Thyroid gland (tissue), 4 donors: ENCODE measurements at regions not wholly inside any gene's neighbourhood (a gene's known extent, or its start where the extent isn't known, plus 50 kb on each side); places are given as distances from the start of the nearest gene placed in this dataset.

ENCODE experiments used
- CTCF ChIP-seq, 6 experiments: fragments of 200-600 bp in 3 of 6; fragments of 450-650 bp in 3 of 6; sonication (generic) in 3 of 6; IDR thresholded peaks; one replicate each; pipeline ENCODE4 v1.5.1; 2016 to 2019; ENCODE audit warnings: antibody characterized with exemption in 6 of 6, mild to moderate bottlenecking in 2 of 6, inconsistent platforms in 1 of 6, moderate library complexity in 1 of 6
- POLR2A ChIP-seq, 2 donors: fragments of 450-650 bp; IDR thresholded peaks; one replicate each; pipeline ENCODE4 v1.6.1; 2017; ENCODE audit warnings: antibody characterized with exemption in 2 of 2, mild to moderate bottlenecking in 2 of 2, moderate library complexity in 1 of 2

GRCh38 chr18:66707473-66707872, 103.6 kb upstream of the CDH19 start:
- TF ChIP-seq POLR2A (IDR thresholded peaks at IDR 0.05) (no peak), CTCF (IDR thresholded peaks at IDR 0.05) (no peak)
